HFFc6 (cell line): ENCODE measurements at regions not wholly inside any gene's neighbourhood (a gene's known extent, or its start where the extent isn't known, plus 50 kb on each side); places are given as distances from the start of the nearest gene placed in this dataset.

ENCODE experiments used
- DNase-seq: peaks from one replicate; pipeline ENCODE4 v3.0.0-alpha.2; 2018
- H3K27ac Mint-ChIP-seq: 2 replicates; pipeline ENCODE4 v1.8.0; 2020; ENCODE audit warnings: mild to moderate bottlenecking, mixed read lengths
- H3K27me3 Mint-ChIP-seq: 2 replicates; pipeline ENCODE4 v1.8.0; 2021; ENCODE audit warnings: mild to moderate bottlenecking, moderate library complexity, mixed read lengths; ENCODE audit not compliant: insufficient read depth
- H3K36me3 Mint-ChIP-seq: 2 replicates; pipeline ENCODE4 v1.8.0; 2021; ENCODE audit warnings: low read depth, mixed read lengths
- H3K4me1 Mint-ChIP-seq: 2 replicates; pipeline ENCODE4 v1.8.0; 2020; ENCODE audit warnings: low read depth, mixed read lengths
- H3K4me3 Mint-ChIP-seq: 2 replicates; pipeline ENCODE4 v1.8.0; 2020; ENCODE audit warnings: mild to moderate bottlenecking, moderate library complexity, mixed read lengths
- H3K9me3 Mint-ChIP-seq: 2 replicates; pipeline ENCODE4 v1.8.0; 2020; ENCODE audit warnings: mild to moderate bottlenecking, mixed read lengths
- CTCF ChIP-seq: fragments of 200-600 bp; sonication (generic); IDR thresholded peaks from 2 replicates; pipeline ENCODE4 v1.5.0; 2021; ENCODE audit warnings: antibody characterized with exemption, mild to moderate bottlenecking

- Mint-ChIP-seq H3K27me3 (no peaks in the 10 kb centered on the region), H3K9me3 (no peaks in the 10 kb centered on the region), H3K36me3 (no peaks in the 10 kb centered on the region), H3K27ac (no peak overlapping the region), H3K4me3 (no peak overlapping the region), H3K4me1 (peaks cover 8% of the 10 kb centered on the region; the same call in 1 of the 2 replicates)
- DNase-seq, result no peak
- no peak for TF ChIP-seq CTCF
These were observed 464.5 kb downstream of the ARL4A start for GRCh38 chr7:13151978-13152377.

- TF ChIP-seq CTCF, result no peak
These were observed 465.3 kb downstream of the ARL4A start for GRCh38 chr7:13152755-13153154.

GRCh38 chr7:13153266-13153665 lies 465.8 kb downstream of the ARL4A start:
- Mint-ChIP-seq H3K27ac (no peak overlapping the region), H3K4me3 (no peak overlapping the region)

More at GRCh38 chr7:13152755-13153154, 465.3 kb downstream of the ARL4A start:
- Mint-ChIP-seq H3K4me1 (peaks cover 8% of the 10 kb centered on the region; the same call in 1 of the 2 replicates), H3K4me3 (no peak overlapping the region), H3K27ac (no peak overlapping the region), H3K36me3 (no peaks in the 10 kb centered on the region), H3K27me3 (no peaks in the 10 kb centered on the region), H3K9me3 (no peaks in the 10 kb centered on the region)
- DNase-seq, result no peak

GRCh38 chr7:13153742-13154141 lies 466.3 kb downstream of the ARL4A start:
- no peak for TF ChIP-seq CTCF
- DNase-seq, result no peak
- peaks cover 8% of the 10 kb centered on the region; the same call in 1 of the 2 replicates for H3K4me1 Mint-ChIP-seq
- no peaks in the 10 kb centered on the region for H3K36me3 Mint-ChIP-seq
- no peak overlapping the region for H3K27ac Mint-ChIP-seq
- no peak overlapping the region for H3K4me3 Mint-ChIP-seq
- H3K9me3 Mint-ChIP-seq, result no peaks in the 10 kb centered on the region
- H3K27me3 Mint-ChIP-seq, result no peaks in the 10 kb centered on the region

More at GRCh38 chr7:13153266-13153665, 465.8 kb downstream of the ARL4A start:
- no peaks in the 10 kb centered on the region for H3K9me3 Mint-ChIP-seq
- no peaks in the 10 kb centered on the region for H3K36me3 Mint-ChIP-seq
- H3K27me3 Mint-ChIP-seq, result no peaks in the 10 kb centered on the region
- H3K4me1 Mint-ChIP-seq, result peaks cover 8% of the 10 kb centered on the region; the same call in 1 of the 2 replicates
- DNase-seq, result no peak
- no peak for TF ChIP-seq CTCF

- no peak for DNase-seq
These were observed 467.8 kb downstream of the ARL4A start for GRCh38 chr7:13155188-13155587.

More at GRCh38 chr7:13155188-13155587, 467.8 kb downstream of the ARL4A start:
- Mint-ChIP-seq H3K4me1 (peaks cover 8% of the 10 kb centered on the region; the same call in 1 of the 2 replicates), H3K27me3 (no peaks in the 10 kb centered on the region), H3K36me3 (no peaks in the 10 kb centered on the region), H3K27ac (no peak overlapping the region), H3K9me3 (no peaks in the 10 kb centered on the region), H3K4me3 (no peak overlapping the region)
- no peak for TF ChIP-seq CTCF
